NCI-H146 (cell line): ENCODE measurements at regions not wholly inside any gene's neighbourhood (a gene's known extent, or its start where the extent isn't known, plus 50 kb on each side); places are given as distances from the start of the nearest gene placed in this dataset.

Source experiments
- DNase-seq: peaks from one replicate; lab custom pipeline; 2025; lab: John Stamatoyannopoulos, UW

- no peak for DNase-seq
Observed at GRCh38 chr4:26105337-26105736, 191.3 kb downstream of the SMIM20 start.

DNA sequence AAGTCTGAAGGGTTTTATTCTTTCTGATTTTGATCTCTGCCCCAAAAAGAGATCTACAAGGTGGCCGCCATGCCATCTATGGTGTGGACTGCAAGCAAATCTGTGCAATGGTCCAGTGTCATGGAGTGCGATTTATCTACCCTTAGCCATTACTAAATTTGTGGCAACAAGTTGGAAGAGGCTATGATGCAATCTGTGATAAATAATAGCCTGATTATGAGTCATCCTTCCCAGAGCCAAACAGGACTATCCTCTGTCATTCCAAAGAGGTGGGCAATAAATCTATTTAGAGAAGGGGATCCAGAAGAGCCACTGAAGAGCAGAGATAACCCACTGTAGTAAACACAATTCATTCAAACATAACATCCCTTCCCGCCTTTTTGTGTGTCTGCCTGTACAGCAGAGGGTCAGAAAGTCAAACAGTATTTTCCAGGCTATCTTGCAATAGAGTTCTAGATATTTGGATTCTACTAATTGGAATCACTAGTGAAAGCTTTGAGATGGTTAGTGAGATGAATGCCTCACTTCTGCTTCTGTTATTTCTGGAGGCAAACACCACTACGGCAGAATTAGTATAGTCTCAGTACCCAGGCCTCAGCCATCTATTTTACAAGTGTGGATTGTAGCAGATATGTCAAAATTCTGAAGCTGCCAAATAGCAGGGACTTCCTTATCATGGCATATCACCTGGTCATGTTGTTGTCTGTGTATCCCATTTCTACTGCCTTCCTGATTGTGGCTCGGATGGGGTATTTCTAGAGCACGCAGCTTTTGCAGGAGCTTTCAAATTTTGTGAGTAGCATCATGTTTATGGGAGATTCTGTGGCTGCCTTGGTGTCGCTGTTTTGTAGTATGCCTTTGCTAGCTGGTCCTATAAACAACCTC lies 192.0 kb downstream of the SMIM20 start:
- no peak for DNase-seq

- DNase-seq = no peak
Observed at GRCh38 chr4:26106776-26107175, 192.8 kb downstream of the SMIM20 start.

GRCh38 chr4:26108054-26108453 lies 194.0 kb downstream of the SMIM20 start:
- no peak for DNase-seq

- DNase-seq = peak; percentile 42
Observed at GRCh38 chr4:26110493-26110892, 196.5 kb downstream of the SMIM20 start.

DNA sequence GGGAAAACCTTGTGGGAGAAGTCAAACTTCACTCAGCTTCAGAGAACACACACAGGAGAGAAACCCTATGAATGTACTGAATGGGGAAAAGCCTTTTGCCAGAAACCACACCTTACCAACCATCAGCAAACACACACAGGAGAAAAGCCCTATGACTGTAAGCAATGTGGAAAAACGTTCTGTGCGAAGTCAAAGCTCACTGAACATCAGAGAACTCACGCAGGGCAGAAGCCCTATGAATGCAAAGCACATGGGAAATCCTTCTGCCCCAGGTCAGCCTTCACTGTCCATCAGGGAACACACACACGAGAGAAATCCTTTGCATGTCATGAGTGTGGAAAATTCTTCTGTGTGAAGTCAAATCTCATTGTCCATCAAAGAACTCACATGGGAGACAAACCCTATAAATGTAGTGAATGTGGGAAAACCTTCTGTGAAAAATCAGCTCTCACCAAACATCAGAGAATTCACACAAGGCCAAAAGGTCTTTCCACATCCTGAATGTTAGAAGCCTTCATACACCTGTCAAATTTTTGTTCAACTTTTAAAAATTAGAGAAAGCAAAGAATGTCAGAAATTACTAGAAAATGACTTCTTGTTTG lies 199.4 kb downstream of the SMIM20 start:
- no peak for DNase-seq

DNA sequence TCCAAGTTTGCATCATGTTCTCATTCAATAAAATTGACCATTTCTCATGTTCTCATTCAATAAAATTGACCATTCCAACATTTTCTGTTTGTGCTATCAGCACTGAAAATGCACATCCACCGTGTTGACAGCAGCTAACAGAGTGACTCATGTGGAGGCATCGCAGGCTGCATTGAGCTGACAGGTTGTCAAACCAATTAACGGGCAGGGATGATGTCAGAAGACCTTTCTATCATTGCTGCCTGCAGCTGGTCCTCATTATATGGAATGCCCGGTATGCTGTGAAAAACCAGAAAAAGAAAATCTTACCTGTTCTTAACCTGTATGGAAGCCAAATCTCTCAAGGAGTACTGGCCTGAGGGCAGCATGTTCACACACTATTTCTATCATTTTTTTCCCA lies 202.0 kb downstream of the SMIM20 start:
- DNase-seq = peak; percentile 15

DNA sequence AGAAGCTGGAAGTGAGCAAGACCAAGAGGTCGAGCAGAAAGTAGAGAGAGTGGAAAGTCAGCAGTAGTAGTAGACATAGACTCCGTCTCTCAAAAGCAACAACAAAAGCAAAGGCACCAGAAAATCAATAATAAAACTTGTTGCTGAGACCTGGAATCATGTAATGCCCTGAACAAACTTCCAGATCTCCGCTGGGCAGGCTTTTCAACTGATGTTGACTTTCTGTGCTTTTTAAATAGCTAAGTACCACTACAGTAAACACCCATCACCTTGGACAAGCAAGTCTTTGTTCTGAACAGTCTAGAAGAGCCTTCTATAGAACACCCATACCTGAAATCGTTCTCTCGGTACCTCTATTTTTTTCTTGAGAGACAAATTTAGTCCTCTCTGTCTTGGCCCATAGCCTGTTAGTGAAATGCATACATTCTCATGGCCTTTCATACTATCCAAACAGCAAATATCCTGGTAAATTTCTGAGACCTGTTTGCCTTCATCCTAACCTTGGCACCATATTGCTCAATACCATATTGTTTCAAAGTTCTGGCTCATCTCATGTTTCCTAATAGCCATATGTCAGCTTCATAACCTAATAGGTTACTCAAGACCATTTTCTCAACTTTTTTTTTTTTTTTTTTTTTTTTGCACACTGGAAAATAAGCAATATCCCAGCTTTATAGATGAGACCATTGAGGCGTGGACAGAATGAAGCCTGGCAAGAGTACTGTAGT lies 200.6 kb upstream of the RBPJ start:
- DNase-seq = no peak

DNA sequence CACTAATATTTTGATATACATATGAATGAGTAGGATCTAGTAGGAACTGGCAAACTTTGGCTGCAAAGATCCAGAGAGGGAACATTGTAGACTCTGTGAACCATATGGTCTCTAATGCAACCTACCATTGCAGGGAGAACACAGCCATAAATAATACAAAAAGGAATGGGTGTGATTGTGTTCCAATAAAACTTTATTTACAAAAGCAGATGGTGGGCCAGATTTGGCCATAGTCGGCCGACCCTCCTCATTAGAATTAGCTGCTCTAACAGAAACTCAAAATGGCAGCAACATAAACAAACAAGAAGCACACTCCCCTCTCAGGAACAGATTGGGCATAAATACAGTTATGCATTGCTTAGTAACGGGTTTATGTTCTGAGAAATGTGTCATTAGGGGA lies 198.1 kb upstream of the RBPJ start:
- DNase-seq = no peak

- no peak for DNase-seq
Observed at GRCh38 chr4:26124753-26125321, 196.0 kb upstream of the RBPJ start.

GRCh38 chr4:26126143-26126718 lies 194.6 kb upstream of the RBPJ start:
- no peak for DNase-seq

DNA sequence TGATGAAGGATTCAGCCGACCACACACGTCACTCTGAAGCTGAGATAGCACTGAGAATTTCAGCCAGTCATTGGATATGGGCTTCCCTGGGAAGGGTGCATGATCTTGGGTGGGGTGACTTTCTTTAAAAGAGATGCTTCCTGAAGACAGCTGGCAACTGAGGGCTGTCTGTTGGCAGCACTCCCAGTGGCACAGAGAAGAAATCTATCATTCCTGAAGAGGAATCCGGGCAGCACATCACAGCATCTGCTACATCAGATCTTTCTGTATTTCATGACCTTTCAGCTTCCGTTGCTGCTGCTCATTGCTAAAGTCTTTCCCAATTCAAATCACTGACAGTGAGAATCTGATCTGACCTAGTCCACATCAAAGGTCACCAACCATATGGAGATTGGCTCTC lies 193.8 kb upstream of the RBPJ start:
- no peak for DNase-seq

- no peak for DNase-seq
Observed at GRCh38 chr4:26127851-26128337, 192.9 kb upstream of the RBPJ start.

DNA sequence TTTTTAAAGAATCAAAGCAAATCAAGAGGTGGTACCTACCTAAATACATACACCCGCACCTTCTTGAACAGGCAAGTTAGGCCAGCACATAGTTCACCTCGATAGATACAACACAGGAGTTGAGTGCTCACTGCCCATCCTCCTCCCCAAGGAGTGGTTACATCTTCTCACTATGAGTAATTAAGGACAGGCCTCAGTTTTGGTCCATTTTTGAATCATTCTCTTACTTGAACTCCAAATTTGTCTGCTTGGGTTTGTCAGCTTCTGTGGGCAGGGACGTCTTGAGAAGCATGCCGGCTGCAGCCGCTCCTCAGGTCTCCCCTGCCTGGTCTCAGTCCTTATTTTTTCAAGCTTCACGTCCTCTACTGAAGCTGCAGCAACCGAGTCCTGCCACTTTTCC lies 190.6 kb upstream of the RBPJ start:
- no peak for DNase-seq

DNA sequence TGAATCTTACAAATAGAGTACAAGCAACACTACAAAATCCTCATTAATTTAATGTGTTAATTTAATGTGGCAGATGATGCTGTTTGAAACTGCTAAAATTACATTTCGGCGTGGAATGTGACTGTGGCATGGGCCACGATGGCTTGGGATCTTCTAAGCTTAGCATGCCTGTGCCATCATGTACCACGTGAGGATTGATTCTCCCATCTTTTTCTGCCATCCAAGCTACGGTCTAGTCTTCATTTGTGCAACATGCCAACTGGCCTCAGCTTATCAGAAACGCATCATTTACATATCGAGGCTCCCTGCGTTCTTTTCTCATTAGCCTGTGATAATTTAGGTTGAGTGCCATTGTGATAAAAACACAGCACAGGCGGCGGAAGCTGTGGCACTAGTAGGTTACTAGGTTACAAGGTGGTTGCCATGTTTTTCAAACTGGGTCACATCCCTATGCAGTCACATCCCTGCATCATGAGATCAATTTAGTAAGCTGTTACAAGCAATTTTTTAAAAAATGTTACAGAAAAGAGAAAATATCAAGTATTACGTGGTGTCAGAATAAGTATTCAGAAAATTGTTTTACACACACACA lies 189.9 kb upstream of the RBPJ start:
- no peak for DNase-seq

DNA sequence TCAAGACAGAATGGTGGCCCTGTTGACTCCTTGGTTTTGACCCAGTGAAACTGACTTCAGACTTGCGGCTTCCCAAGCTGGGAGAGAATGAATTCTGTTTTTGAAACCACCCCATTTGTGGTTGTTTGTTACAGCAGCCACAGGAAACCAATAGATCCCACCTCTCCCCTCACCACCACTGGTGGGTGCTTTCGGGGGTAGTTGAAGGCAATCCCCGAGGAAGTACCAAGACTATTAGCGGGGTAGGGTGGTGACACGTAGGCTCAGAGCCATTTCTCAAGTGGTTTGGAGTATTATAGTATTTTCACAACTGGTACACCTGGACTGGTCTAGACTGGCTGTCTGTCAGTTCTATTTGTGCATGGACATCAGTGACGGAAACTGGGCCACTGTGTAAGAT lies 189.1 kb upstream of the RBPJ start:
- DNase-seq = no peak

DNA sequence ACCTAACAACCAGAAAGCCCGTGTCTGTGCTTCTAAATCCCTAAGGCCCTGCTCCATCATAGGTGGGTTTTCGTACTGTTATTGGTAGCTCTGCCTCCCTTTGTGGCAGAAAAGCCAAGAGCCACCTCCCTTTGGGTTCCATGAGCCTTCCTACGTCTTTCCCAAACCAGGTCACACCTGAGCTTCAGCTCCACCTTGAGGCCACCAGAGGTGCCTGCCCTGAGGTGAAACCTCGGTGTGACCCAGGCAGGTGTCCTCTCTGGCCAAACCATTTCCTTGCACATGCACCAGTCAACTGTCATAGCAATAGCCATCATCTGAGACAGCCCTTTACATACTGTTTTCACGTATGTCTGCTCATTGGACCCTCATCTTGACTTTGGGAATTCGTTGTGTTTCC lies 188.0 kb upstream of the RBPJ start:
- DNase-seq = peak; percentile 47

- no peak for DNase-seq
Observed at GRCh38 chr4:26133840-26134239, 187.0 kb upstream of the RBPJ start.

DNA sequence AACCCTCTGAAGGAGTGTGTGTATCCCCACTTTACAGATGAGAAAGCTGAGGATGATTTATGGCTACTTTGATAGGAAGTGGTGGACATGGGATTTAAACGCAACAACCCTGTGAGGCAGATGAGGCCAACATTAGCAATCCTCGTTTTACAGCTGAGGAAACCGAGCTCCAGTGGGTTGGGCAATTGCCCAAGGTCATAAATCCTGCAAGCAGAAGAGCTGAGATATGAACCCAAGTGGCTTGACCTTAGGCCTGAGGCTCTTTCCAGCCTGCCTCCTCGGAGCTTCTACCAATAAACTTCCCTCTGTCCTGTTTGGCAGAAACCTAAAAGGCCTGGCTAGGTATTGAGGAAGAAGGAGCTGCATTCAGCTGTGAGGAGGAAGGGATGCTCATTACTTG lies 185.5 kb upstream of the RBPJ start:
- no peak for DNase-seq

DNA sequence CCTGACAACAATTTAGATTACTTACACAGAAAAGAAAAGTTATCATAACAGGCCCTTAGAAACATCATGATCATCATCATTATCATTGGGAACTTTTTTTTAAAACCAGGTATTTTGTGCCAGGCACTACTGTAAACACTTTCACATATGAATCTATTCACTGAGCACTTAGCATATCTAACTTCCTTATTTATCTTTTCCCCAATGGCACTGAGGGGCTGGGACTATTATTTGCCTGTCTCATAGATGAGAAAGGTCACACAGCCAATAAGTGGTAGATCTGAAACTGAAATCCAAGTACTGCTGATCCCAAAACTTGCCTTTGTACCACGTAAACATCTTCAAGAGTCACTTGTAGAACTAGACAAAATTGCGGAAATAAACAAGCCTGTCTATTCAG lies 184.2 kb upstream of the RBPJ start:
- DNase-seq = no peak

- no peak for DNase-seq
Observed at GRCh38 chr4:26137288-26137687, 183.5 kb upstream of the RBPJ start.
